B cell (primary cell): ENCODE measurements at regions not wholly inside any gene's neighbourhood (a gene's known extent, or its start where the extent isn't known, plus 50 kb on each side); places are given as distances from the start of the nearest gene placed in this dataset.

Experiments used
- ATAC-seq: fragments of 200-7000 bp; cut with Tn5 transposase; one replicate; pipeline ENCODE4 v1.10.0; 2021; ENCODE audit warnings: low read depth, mild to moderate bottlenecking, moderate number of reproducible peaks, moderate library complexity
- CTCF ChIA-PET: fragments of 350-600 bp; sonication (Branson Sonifier 250); formaldehyde crosslinking; loops from one replicate; lab custom pipeline; 2021; ENCODE audit warnings: antibody characterized with exemption, inconsistent platforms; lab: Charles Lee
- POLR2A ChIA-PET: fragments of 350-600 bp; sonication (Branson Sonifier 250); formaldehyde crosslinking; loops from one replicate; lab custom pipeline; 2021; ENCODE audit warnings: antibody characterized with exemption; lab: Charles Lee
- DNase-seq: peaks from one replicate; pipeline ENCODE4 v3.0.0; 2013
- H2AFZ ChIP-seq: 2 replicates; pipeline ENCODE4 v1.6.1; 2012; ENCODE audit warnings: mild to moderate bottlenecking, low read depth, low read length; ENCODE audit not compliant: insufficient read depth, poor library complexity, severe bottlenecking
- H3K27ac ChIP-seq, 2 donors: 1 replicate in 1 of 2; 2 replicates in 1 of 2; pipeline ENCODE4 v1.5.1; 2012 to 2013; ENCODE audit warnings: low read length in 2 of 2, mild to moderate bottlenecking in 2 of 2, moderate library complexity in 1 of 2
- H3K27me3 ChIP-seq, 4 experiments: fragments of 200-600 bp in 1 of 4; sonication (generic) in 1 of 4; replicated peaks in 1 of 4; 1 replicate in 2 of 4; 2 replicates in 2 of 4; pipeline versions ENCODE4 v1.6.1 to v1.7.0; 2013 to 2016; ENCODE audit warnings: low read length in 3 of 4, mild to moderate bottlenecking in 2 of 4, mixed read lengths in 1 of 4, moderate library complexity in 1 of 4; ENCODE audit not compliant: insufficient read depth in 4 of 4, control insufficient read depth in 3 of 4; ENCODE audit errors: control extremely low read depth in 1 of 4
- H3K36me3 ChIP-seq, 2 experiments: replicated peaks in 1 of 2; 1 replicate in 1 of 2; 2 replicates in 1 of 2; pipeline versions ENCODE4 v1.6.1 to v1.7.1; 2013; ENCODE audit warnings: low read length in 1 of 2; ENCODE audit not compliant: insufficient read depth in 2 of 2, control insufficient read depth in 1 of 2; ENCODE audit errors: control extremely low read depth in 1 of 2, extremely low read depth in 1 of 2
- H3K4me1 ChIP-seq, 2 donors: fragments of 200-600 bp in 1 of 2; sonication (generic) in 1 of 2; 1 replicate in 1 of 2; 2 replicates in 1 of 2; pipeline versions ENCODE4 v1.5.1 to v1.6.1; 2013 to 2017; ENCODE audit warnings: low read length in 2 of 2; ENCODE audit not compliant: control insufficient read depth in 2 of 2, insufficient read depth in 2 of 2
- H3K4me2 ChIP-seq: replicated peaks from 2 replicates; pipeline ENCODE3; 2012; ENCODE audit warnings: mild to moderate bottlenecking, low read depth, low read length; ENCODE audit not compliant: poor library complexity, severe bottlenecking
- H3K4me3 ChIP-seq, 5 experiments: fragments of 200-600 bp in 1 of 5; sonication (generic) in 1 of 5; 1 replicate in 3 of 5; 2 replicates in 2 of 5; pipeline versions ENCODE4 v1.5.1 to v1.7.0; 2011 to 2016; ENCODE audit warnings: low read length in 4 of 5, mild to moderate bottlenecking in 4 of 5, low read depth in 2 of 5, control low read depth in 1 of 5, moderate library complexity in 1 of 5; ENCODE audit not compliant: insufficient read depth in 1 of 5; ENCODE audit errors: control extremely low read depth in 1 of 5, extremely low read depth in 1 of 5
- H3K79me2 ChIP-seq: fragments of 200-600 bp; sonication (generic); one replicate; pipeline ENCODE4 v1.6.0; 2016; ENCODE audit warnings: low read length; ENCODE audit not compliant: control insufficient read depth, insufficient read depth
- H3K9ac ChIP-seq: fragments of 200-600 bp; sonication (generic); 2 replicates; pipeline ENCODE4 v1.6.1; 2017; ENCODE audit warnings: mild to moderate bottlenecking, low read length, moderate library complexity
- H3K9me3 ChIP-seq, 3 donors: one replicate each; pipeline versions ENCODE4 v1.6.1 to v1.7.1; 2013; ENCODE audit warnings: low read length in 2 of 3; ENCODE audit not compliant: control insufficient read depth in 2 of 3, insufficient read depth in 1 of 3; ENCODE audit errors: control extremely low read depth in 1 of 3
- H4K20me1 ChIP-seq: 2 replicates; pipeline ENCODE4 v1.6.0; 2012; ENCODE audit warnings: mild to moderate bottlenecking, low read length; ENCODE audit not compliant: insufficient read depth, control insufficient read depth, poor library complexity, severe bottlenecking
- H3K27ac Mint-ChIP-seq: one replicate; pipeline ENCODE4 v1.8.0; 2021; ENCODE audit warnings: mixed read lengths
- H3K27me3 Mint-ChIP-seq: one replicate; pipeline ENCODE4 v1.8.0; 2021; ENCODE audit warnings: mixed read lengths
- H3K4me1 Mint-ChIP-seq: one replicate; pipeline ENCODE4 v1.8.0; 2021; ENCODE audit warnings: mixed read lengths
- H3K4me3 Mint-ChIP-seq: one replicate; pipeline ENCODE4 v1.8.0; 2021; ENCODE audit warnings: mixed read lengths
- H3K9me3 Mint-ChIP-seq: one replicate; pipeline ENCODE4 v1.8.0; 2022; ENCODE audit warnings: mixed read lengths; ENCODE audit not compliant: insufficient read depth
- EZH2 ChIP-seq: IDR thresholded peaks from 2 replicates; pipeline ENCODE4 v1.6.1; 2012; ENCODE audit warnings: borderline replicate concordance, low read depth, mild to moderate bottlenecking, moderate library complexity, low read length; ENCODE audit not compliant: insufficient read depth, poor library complexity, severe bottlenecking
- WGBS: methylation state at CpG from one replicate; pipeline ENCODE4 v1.1.5; 2013; ENCODE audit warnings: missing lambda C conversion rate; ENCODE audit not compliant: insufficient coverage; 5-methylcytosine and 5-hydroxymethylcytosine counted together
- intact Hi-C: fragments of 100-400 bp; cut with micrococcal nuclease; formaldehyde crosslinking; loops from one replicate; pipeline ENCODE4 v1.10.0; 2022
- TF ChIP-seq, protein P1 (sequence below): fragments of 200-600 bp; IDR thresholded peaks from one replicate; pipeline ENCODE4 v1.8.0; 2022; ENCODE audit warnings: antibody characterized with exemption, mild to moderate bottlenecking

GRCh38 chr1:242761556-242761955 lies 237.1 kb upstream of the PLD5 start:
- Histone ChIP-seq H2AFZ (no peak overlapping the region), H3K4me2 (no peak overlapping the region), H3K9ac (no peak overlapping the region), H3K4me1 (no peaks in the 10 kb centered on the region), H3K27ac (no peak overlapping the region), H3K9me3 (peaks cover 3 to 15% (median 11%) of the 10 kb centered on the region in 3 donors), H3K4me3 (no peak overlapping the region), H3K36me3 (no peaks in the 10 kb centered on the region), H3K79me2 (no peaks in the 10 kb centered on the region), H3K27me3 (no peaks in the 10 kb centered on the region), H4K20me1 (no peaks in the 10 kb centered on the region)
- intact Hi-C loops, result no loop called here
- DNase-seq, result no peak
- Mint-ChIP-seq H3K4me1 (no peaks in the 10 kb centered on the region), H3K27ac (no peak overlapping the region), H3K9me3 (peaks cover 6% of the 10 kb centered on the region), H3K27me3 (no peaks in the 10 kb centered on the region), H3K4me3 (no peak overlapping the region)
- CTCF ChIA-PET, result no interaction called here
- no peak for ATAC-seq
- no CpG with 5 or more reads among the region's 3 CpGs for WGBS
- TF ChIP-seq EZH2, result no peak
- TF ChIP-seq, protein P1, sequence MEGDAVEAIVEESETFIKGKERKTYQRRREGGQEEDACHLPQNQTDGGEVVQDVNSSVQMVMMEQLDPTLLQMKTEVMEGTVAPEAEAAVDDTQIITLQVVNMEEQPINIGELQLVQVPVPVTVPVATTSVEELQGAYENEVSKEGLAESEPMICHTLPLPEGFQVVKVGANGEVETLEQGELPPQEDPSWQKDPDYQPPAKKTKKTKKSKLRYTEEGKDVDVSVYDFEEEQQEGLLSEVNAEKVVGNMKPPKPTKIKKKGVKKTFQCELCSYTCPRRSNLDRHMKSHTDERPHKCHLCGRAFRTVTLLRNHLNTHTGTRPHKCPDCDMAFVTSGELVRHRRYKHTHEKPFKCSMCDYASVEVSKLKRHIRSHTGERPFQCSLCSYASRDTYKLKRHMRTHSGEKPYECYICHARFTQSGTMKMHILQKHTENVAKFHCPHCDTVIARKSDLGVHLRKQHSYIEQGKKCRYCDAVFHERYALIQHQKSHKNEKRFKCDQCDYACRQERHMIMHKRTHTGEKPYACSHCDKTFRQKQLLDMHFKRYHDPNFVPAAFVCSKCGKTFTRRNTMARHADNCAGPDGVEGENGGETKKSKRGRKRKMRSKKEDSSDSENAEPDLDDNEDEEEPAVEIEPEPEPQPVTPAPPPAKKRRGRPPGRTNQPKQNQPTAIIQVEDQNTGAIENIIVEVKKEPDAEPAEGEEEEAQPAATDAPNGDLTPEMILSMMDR, result no peak
- POLR2A ChIA-PET, result no interaction called here

DNA sequence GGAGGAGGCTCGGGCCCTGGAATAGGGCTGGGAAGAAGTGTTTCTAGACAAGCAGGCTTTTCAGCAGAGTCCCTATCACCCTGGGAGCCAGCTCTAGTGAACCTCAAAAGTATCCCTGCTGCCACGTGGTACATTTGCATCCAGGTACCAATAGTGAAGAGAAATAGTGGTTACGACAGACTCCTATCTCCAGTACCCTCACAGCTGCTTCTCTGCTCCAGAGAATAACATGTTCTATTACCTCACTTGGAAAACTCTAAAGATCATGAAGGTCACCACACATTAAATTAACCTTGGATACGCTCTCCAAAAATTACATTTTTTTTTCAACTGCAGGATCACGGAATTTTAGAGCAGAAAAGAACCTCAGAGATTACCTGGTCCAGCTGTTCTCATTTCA lies 230.4 kb upstream of the PLD5 start:
- Mint-ChIP-seq H3K27me3 (no peaks in the 10 kb centered on the region), H3K4me3 (no peak overlapping the region), H3K9me3 (no peaks in the 10 kb centered on the region), H3K4me1 (no peaks in the 10 kb centered on the region), H3K27ac (no peak overlapping the region)
- Histone ChIP-seq H4K20me1 (no peaks in the 10 kb centered on the region), H3K4me2 (no peak overlapping the region), H3K36me3 (no peaks in the 10 kb centered on the region), H3K79me2 (no peaks in the 10 kb centered on the region), H3K27me3 (no peaks in the 10 kb centered on the region), H3K27ac (no peak overlapping the region), H2AFZ (no peak overlapping the region), H3K4me1 (no peaks in the 10 kb centered on the region), H3K9ac (no peak overlapping the region), H3K4me3 (no peak overlapping the region), H3K9me3 (peaks cover 0 to 3% (median 0%) of the 10 kb centered on the region in 3 donors)
- ChIA-PET CTCF (no interaction called here), POLR2A (no interaction called here)
- TF ChIP-seq, protein P1, result no peak
- no peak for TF ChIP-seq EZH2
- DNase-seq, result no peak
- 95% methylated on average over 3 of the region's 5 CpGs for WGBS
- intact Hi-C loops, result no loop called here
- no peak for ATAC-seq
